NB4 (cell line): ENCODE measurements at regions not wholly inside any gene's neighbourhood (a gene's known extent, or its start where the extent isn't known, plus 50 kb on each side); places are given as distances from the start of the nearest gene placed in this dataset.

Experiments used
- DNase-seq: peaks from one replicate; pipeline ENCODE4 v3.0.0; 2010; ENCODE audit warnings: low read depth
- H3K4me3 ChIP-seq: one replicate; pipeline ENCODE4 v1.5.1; 2011; ENCODE audit warnings: mild to moderate bottlenecking, low read depth, low read length, moderate library complexity
- MYC ChIP-seq: IDR thresholded peaks from 2 replicates; pipeline ENCODE4 v1.6.1; 2011; ENCODE audit warnings: low read depth, low read length
- POLR2A ChIP-seq: IDR thresholded peaks from 2 replicates; pipeline ENCODE4 v1.6.1; 2011; ENCODE audit warnings: mild to moderate bottlenecking; ENCODE audit not compliant: insufficient read length; ENCODE audit errors: extremely low read depth
- TF ChIP-seq, protein P1 (sequence below): IDR thresholded peaks from one replicate; pipeline ENCODE4 v1.5.1; 2012; ENCODE audit warnings: low read depth, low read length
- TF ChIP-seq, protein P2 (sequence below): IDR thresholded peaks from 2 replicates; pipeline ENCODE4 v1.6.1; 2011; ENCODE audit warnings: low read depth, low read length

DNA sequence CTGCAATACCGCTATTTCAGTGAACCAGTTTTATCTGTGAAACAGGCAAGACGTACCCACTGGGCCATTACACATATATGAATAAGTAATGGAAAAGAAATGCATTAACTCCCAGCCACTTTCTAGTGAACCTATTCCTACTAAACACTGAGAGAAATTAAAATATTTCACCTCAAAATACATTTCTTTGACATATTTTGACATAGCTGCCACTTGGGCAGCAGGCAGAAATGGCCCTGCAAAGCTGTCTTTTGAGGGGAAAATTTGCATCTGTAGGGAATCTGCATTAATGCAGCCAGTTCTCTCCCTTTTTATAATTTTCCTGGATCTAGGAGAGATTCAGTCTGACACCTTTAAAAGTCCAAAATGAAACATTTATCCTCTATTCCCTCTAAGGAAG is 714.8 kb upstream of the POM121L12 start:
- DNase-seq, result no peak
- H3K4me3 ChIP-seq, result no peak overlapping the region
- TF ChIP-seq, protein P1, sequence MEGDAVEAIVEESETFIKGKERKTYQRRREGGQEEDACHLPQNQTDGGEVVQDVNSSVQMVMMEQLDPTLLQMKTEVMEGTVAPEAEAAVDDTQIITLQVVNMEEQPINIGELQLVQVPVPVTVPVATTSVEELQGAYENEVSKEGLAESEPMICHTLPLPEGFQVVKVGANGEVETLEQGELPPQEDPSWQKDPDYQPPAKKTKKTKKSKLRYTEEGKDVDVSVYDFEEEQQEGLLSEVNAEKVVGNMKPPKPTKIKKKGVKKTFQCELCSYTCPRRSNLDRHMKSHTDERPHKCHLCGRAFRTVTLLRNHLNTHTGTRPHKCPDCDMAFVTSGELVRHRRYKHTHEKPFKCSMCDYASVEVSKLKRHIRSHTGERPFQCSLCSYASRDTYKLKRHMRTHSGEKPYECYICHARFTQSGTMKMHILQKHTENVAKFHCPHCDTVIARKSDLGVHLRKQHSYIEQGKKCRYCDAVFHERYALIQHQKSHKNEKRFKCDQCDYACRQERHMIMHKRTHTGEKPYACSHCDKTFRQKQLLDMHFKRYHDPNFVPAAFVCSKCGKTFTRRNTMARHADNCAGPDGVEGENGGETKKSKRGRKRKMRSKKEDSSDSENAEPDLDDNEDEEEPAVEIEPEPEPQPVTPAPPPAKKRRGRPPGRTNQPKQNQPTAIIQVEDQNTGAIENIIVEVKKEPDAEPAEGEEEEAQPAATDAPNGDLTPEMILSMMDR, result no peak
- TF ChIP-seq POLR2A (no peak), MYC (no peak)
- TF ChIP-seq, protein P2, sequence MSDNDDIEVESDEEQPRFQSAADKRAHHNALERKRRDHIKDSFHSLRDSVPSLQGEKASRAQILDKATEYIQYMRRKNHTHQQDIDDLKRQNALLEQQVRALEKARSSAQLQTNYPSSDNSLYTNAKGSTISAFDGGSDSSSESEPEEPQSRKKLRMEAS, result no peak

DNA sequence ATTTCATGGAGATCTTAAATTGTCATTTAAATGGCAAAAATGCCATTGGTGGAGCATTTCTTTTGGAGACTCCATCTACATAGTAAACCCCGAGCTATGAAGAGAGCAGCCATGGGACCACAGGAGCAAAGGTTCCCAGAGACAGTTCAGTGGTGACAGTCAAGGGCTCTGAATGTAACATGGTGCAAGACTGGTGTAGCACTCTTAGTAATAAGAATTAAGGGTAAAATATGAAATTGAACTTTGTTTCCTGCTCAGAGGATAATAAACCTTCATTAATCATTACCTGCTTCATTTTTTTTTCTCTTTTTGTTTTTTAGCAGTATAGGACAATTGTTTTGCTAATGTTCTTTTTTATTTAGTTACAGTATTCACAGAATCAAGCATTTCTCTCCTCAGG is 717.5 kb upstream of the POM121L12 start:
- no peak for TF ChIP-seq MYC
- no peak for DNase-seq
- H3K4me3 ChIP-seq, result no peak overlapping the region

DNA sequence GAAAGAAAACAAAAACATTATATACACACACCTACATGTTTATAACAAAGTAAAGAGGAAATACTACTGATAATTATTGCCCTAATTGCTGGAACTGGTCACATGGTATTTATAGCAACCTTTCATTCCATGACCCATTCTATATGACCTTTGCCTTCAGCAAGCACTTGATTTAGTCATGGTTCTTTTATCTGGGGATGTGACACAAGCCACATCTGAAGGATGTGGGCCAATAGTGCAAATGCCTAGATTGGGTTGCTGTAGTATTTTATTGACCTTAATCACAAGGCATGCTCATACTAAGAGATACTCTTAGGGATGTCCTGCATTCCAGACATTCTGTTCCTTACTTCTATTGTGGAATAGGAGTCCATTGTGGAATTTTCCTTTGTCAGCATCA is 723.5 kb upstream of the POM121L12 start:
- TF ChIP-seq POLR2A, result no peak
- TF ChIP-seq, protein P2, result no peak
- TF ChIP-seq MYC, result no peak
- TF ChIP-seq, protein P1, result no peak
- no peak overlapping the region for H3K4me3 ChIP-seq
- DNase-seq, result no peak

DNA sequence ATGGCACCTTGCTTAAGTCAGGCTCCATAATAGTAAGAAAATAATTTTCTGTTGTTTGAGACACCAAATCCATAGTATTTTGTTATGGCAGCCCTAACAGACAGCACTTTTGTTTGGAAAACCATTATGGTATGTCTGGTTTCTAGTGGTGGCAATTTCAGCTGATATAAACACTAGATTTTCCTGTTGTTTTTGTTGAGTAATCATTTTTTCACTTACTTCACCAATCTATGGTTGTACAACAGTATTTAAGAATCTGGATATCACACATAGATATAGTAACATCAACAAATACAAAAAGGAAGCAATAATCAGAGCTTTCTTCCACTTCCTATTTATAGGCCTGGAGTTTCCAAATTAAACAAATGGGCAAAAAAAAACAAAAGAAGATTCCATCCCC is 725.8 kb upstream of the POM121L12 start:
- TF ChIP-seq, protein P2, result no peak
- TF ChIP-seq POLR2A (no peak), MYC (no peak)
- TF ChIP-seq, protein P1, result no peak
- DNase-seq, result no peak
- H3K4me3 ChIP-seq, result no peak overlapping the region

DNA sequence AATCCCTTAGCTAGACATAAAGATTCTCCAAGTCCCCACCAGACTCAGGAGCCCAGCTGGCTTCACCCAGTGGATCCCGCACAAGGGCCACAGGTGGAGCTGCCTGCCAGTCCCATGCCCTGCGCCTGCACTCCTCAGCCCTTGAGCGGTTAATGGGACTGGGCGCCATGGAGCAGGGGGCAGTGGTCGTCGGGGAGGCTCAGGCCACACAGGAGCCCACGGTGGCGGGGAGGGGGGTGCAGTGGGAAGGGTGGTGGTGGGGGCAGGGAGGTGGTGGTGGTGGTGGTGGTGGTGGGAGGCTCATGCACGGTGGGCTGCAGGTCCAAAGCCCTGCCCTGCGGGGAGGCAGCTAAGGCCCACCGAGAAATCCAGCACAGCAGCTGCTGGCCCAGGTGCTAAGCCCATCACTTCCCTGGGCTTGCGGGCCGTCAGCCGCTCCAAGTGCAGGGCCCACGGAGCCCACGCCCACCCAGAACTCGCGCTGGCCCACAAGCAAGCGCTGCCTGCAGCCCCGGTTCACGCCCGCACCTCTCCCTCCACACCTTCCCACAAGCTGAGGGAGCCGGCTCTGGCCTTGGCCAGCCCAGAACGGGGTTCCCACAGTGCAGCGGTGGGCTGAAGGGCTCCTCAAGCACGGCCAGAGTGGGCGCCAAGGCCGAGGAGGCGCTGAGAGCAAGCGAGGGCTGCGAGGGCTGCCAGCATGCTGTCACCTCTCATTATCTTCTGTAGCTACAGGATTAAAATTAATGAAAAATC is 732.5 kb upstream of the POM121L12 start:
- DNase-seq, result no peak
- TF ChIP-seq MYC, result no peak
- TF ChIP-seq, protein P1, result no peak
- TF ChIP-seq, protein P2, result no peak
- TF ChIP-seq POLR2A, result no peak
- no peak overlapping the region for H3K4me3 ChIP-seq

DNA sequence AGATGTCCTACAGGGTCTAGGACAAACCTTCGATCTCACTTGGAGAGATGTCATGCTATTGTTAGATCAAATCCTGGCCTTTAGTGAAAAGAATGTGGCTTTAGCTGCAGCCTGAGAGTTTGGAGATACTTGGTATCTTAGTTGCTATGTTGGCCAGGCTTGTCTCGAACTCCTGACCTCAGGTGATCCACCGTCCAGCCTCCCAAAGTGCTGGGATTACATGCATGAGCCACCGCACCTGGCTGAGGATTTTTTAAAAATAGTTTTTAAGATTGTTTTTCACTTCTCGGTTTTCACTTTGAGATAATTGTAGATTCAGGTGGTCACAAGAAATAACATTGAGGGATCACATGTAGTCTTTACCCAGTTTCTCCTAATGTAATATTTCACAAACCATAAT is 738.3 kb upstream of the POM121L12 start:
- no peak for DNase-seq
- H3K4me3 ChIP-seq, result no peak overlapping the region
- TF ChIP-seq, protein P2, result no peak
- TF ChIP-seq MYC, result no peak
- TF ChIP-seq, protein P1, result no peak
- no peak for TF ChIP-seq POLR2A
